ENCODE measurements at regions not wholly inside any gene's neighbourhood (a gene's known extent, or its start where the extent isn't known, plus 50 kb on each side); places are given as distances from the start of the nearest gene placed in this dataset.
"Not testable (repeated sequence)": the region's sequence is repeated elsewhere in the genome, so short reads cannot be mapped to it uniquely, and the experiment has no call there.

DNA sequence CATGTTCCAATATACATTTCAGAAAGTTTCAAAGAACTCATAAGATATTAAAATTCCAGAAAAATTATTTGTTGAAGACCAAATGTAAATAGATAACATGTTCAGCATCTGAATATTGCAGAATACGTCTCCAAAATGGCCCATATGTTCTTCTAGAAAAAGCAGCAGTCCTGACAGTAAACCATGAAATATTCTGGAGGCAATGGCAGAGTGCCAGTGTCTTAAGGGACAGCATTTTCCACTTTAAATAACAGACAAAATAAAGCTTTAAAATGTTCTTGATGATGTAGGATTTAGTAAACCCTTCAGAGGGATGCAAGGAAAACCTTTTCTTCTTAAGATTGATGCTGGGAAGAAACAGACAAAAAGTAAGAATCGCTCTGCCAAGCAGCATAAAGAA, 721.0 kb downstream of the NR2F1-AS1 start:
- Histone ChIP-seq H3K36me3 (no peaks in the 10 kb centered on the region), H3K4me3 (no peak overlapping the region), H3K27me3 (no peaks in the 10 kb centered on the region), H3K9me3 (0 out of 2 replicates have a peak, but pooled peaks cover 2% of the 10 kb centered on the region)
- DNase-seq: no peak

- H3K36me3 ChIP-seq: no peaks in the 10 kb centered on the region
- H3K4me3 ChIP-seq: no peak overlapping the region
- peaks cover 4% of the 10 kb centered on the region for H3K9me3 ChIP-seq
- no peaks in the 10 kb centered on the region for H3K27me3 ChIP-seq
- no peak for DNase-seq
Measured at GRCh38 chr5:92852219-92852618, 728.8 kb downstream of the NR2F1-AS1 start.

DNA sequence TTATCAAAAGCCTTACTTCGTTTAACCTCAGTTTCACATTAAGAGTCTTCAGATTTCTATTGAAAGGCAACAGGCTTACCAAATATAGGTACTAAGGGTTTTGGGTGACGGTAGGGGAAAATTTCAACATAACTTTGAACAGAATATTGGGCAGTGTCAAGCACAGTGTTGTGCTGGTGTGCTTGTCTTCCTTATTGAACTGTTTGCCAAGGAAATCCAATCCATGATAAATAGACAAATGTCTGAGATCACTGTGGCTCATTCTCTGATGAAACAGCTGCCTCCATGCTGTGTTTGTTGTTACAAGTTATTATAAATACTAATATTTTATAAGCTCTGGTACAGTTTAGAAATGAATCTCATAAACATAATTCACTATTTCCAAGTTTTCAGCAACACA, 730.1 kb downstream of the NR2F1-AS1 start:
- peak; percentile 36 for DNase-seq
- H3K4me3 ChIP-seq: no peak overlapping the region

DNA sequence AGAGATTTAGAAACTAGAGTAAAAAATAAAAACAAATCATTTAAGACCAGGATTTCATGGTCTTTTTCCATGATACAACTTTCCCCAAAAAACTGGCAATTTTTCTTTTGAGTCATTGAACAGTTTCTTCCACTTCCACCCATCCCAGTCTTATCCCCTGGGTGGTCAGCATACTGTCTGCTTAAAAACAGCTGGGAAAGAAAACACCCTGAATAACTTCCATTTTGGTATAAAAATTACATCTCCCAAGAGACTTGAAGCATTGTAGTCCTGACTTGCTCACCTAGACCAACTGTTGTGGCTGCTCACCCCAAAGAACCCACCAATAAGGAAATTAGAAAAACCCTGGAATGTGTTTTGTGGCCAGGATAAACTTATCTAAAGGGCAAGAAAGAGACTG, 731.3 kb downstream of the NR2F1-AS1 start:
- Histone ChIP-seq H3K4me3 (no peak overlapping the region), H3K36me3 (no peaks in the 10 kb centered on the region), H3K27me3 (no peaks in the 10 kb centered on the region), H3K9me3 (peaks cover 4% of the 10 kb centered on the region)
- DNase-seq: no peak

More for the DNA sequence above, 730.1 kb downstream of the NR2F1-AS1 start:
- Histone ChIP-seq H3K9me3 (peaks cover 4% of the 10 kb centered on the region), H3K36me3 (no peaks in the 10 kb centered on the region), H3K27me3 (no peaks in the 10 kb centered on the region)

DNA sequence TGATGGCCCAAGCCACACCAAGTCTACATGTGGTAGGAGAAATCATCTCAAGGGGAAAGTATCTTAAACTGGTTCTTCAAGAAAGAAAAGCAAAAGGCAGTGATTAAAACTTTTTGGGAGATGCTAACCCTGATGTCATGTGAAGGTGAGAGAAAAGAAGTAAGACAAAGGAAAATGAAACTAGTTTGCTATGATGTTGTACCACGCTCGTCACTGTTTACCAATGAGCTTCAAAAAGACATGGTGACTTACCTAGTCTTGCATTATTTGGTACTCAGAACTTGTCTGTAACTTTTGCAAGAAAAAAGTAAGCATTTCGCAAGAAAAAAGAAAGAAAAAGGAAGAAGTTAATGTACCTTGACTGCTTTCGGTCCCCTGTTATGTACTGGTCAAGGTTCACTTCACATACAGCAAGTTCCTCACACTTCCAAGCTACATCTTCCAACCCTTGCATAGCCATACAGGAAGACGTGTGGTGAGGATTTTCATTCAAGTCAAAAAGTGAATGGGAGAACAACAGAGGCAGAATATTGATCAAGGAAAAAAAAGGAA, 739.3 kb downstream of the NR2F1-AS1 start:
- no peak overlapping the region for H3K4me3 ChIP-seq
- H3K9me3 ChIP-seq: peaks cover 2% of the 10 kb centered on the region; the same call in 1 of the 2 replicates
- no peaks in the 10 kb centered on the region for H3K36me3 ChIP-seq
- no peak for DNase-seq
- H3K27me3 ChIP-seq: no peaks in the 10 kb centered on the region

GRCh38 chr5:92838253-92838652, 742.8 kb downstream of the NR2F1-AS1 start:
- Histone ChIP-seq H3K9me3 (peaks cover 18% of the 10 kb centered on the region), H3K36me3 (no peaks in the 10 kb centered on the region; the same call in 1 of the 2 replicates), H3K27me3 (no peaks in the 10 kb centered on the region), H3K4me3 (no peak overlapping the region)
- DNase-seq: no peak

DNA sequence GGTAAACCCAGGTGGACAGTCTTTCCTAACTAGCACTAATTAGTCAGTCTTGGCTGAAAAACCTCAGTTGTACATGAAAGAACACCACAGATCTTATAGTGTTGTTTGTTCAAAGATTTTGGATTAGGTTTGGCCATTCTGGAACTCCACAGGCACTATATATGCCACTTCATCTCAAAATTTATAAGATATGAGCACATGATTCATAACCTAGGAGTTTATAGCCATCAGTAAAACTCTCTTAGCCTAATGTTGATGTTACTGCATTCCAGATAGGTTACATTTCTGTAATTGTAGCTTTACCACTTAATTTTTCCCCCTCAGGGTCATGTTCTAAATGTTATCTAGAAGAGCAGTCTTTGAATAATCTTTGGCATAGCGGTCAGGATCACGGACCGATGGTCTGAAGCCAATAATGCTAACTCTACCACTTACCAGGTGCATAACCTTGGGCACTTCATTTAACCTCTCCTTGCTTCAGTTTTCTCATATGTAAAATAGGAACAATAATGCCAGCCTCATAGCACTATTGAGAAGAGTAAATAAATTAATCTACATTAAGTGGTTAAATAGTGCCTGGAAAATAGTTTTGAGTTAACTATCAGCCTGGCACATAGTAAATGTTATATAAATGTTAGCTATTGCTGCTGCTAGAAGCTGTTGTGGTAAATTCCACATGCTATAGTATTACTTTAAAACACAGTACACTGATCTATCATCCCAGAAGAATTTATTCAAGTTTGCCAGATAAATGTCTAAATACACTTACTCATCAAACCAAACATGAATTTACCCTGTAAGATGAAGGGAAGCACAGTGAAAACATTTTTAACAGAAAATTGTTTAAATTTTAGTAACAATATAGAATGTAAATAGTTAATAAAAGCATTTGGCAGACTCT, 743.9 kb downstream of the NR2F1-AS1 start:
- no peak overlapping the region for H3K4me3 ChIP-seq
- H3K9me3 ChIP-seq: peaks cover 26% of the 10 kb centered on the region
- DNase-seq: peak; percentile 42
- no peaks in the 10 kb centered on the region; the same call in 1 of the 2 replicates for H3K36me3 ChIP-seq
- no peaks in the 10 kb centered on the region for H3K27me3 ChIP-seq

DNA sequence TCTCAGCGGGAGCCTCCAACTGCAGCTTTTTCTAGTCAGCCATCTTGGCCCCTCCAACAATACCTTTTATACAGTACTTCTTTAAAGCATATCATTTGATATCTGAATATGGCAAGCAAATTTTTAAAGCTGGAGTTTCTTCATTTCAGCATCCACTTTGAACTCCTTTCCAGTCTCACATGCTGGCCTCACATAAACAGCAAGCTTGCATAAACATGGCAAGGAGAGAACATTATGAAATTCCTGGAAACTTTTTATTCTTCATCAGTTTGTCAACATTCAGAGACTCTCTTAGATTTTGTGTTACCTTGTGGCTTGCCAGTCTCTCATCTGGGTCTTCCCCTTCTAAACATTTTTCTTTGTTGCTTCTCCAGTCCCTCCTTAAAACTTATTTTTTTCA, 745.3 kb downstream of the NR2F1-AS1 start:
- no peak overlapping the region for H3K4me3 ChIP-seq
- H3K9me3 ChIP-seq: peaks cover 28% of the 10 kb centered on the region
- no peak for DNase-seq
- no peaks in the 10 kb centered on the region; the same call in 1 of the 2 replicates for H3K36me3 ChIP-seq
- no peaks in the 10 kb centered on the region for H3K27me3 ChIP-seq

- not testable (repeated sequence) for H3K27me3 ChIP-seq, DNase-seq, H3K36me3 ChIP-seq, H3K4me3 ChIP-seq, H3K9me3 ChIP-seq
Measured at GRCh38 chr5:92823551-92823950, 757.5 kb downstream of the NR2F1-AS1 start.

DNA sequence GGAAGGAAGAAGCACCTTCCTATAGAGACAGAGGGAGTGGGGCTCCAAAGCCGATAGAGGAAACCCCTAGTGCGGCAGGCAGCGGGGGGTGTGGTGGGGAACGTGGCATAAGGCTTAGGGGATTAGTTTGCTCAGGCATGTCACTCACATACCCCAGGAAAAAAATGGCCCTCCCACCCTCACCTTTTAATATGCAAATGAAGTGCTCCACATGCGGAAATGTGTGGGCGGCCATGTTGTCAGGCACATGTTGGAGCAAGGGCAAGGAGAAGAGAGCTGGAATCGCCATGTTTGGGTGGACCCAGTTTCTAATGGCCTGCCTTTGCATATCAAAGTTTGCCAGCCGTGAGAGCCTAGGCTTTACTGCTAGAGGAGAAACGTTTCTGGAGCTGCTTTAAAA, 758.8 kb downstream of the NR2F1-AS1 start:
- H3K4me3 ChIP-seq: no peak overlapping the region
- no peaks in the 10 kb centered on the region for H3K27me3 ChIP-seq
- no peaks in the 10 kb centered on the region for H3K36me3 ChIP-seq
- 0 out of 2 replicates have a peak, but pooled peaks cover 3% of the 10 kb centered on the region for H3K9me3 ChIP-seq
- no peak for DNase-seq

GRCh38 chr5:92809855-92810465, 771.1 kb downstream of the NR2F1-AS1 start:
- no peaks in the 10 kb centered on the region for H3K9me3 ChIP-seq
- no peak for DNase-seq
- no peaks in the 10 kb centered on the region for H3K36me3 ChIP-seq
- no peak overlapping the region for H3K4me3 ChIP-seq
- no peaks in the 10 kb centered on the region for H3K27me3 ChIP-seq

DNA sequence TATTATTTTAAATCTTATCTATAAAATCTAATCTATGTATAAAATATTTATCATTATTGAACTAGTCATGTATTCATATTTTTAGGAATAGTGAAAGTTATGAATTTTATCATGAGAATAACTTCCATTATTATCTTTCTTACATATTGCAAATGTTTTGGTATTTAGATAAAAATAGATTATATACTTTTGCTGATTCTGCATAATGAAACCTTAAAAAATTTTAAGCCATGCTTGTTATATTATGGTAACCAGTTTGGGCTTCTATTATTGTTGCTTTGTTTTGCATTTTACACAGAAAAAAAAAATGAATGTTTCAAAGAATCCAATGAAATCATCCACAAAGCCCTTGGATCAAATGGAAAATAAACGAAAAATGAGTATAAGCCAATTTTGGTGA, 772.5 kb downstream of the NR2F1-AS1 start:
- Histone ChIP-seq H3K36me3 (no peaks in the 10 kb centered on the region), H3K27me3 (no peaks in the 10 kb centered on the region), H3K9me3 (no peaks in the 10 kb centered on the region), H3K4me3 (no peak overlapping the region)
- no peak for DNase-seq

- H3K27me3 ChIP-seq: no peaks in the 10 kb centered on the region
- no peaks in the 10 kb centered on the region for H3K9me3 ChIP-seq
- H3K36me3 ChIP-seq: no peaks in the 10 kb centered on the region
- no peak overlapping the region for H3K4me3 ChIP-seq
- no peak for DNase-seq
Measured at GRCh38 chr5:92807085-92807484, 773.9 kb downstream of the NR2F1-AS1 start.

GRCh38 chr5:92805446-92805845, 775.6 kb downstream of the NR2F1-AS1 start:
- DNase-seq: no peak
- Histone ChIP-seq H3K36me3 (no peaks in the 10 kb centered on the region), H3K27me3 (no peaks in the 10 kb centered on the region), H3K4me3 (no peak overlapping the region), H3K9me3 (no peaks in the 10 kb centered on the region)

- no peak for DNase-seq
Measured at GRCh38 chr5:92801911-92802310, 779.1 kb downstream of the NR2F1-AS1 start.

GRCh38 chr5:92800365-92800764, 780.7 kb downstream of the NR2F1-AS1 start:
- Histone ChIP-seq H3K27me3 (no peaks in the 10 kb centered on the region), H3K9me3 (no peaks in the 10 kb centered on the region; the same call in 1 of the 2 replicates), H3K36me3 (no peaks in the 10 kb centered on the region), H3K4me3 (no peak overlapping the region)
- peak; percentile 58 for DNase-seq

More at GRCh38 chr5:92801911-92802310, 779.1 kb downstream of the NR2F1-AS1 start:
- Histone ChIP-seq H3K36me3 (no peaks in the 10 kb centered on the region), H3K27me3 (no peaks in the 10 kb centered on the region), H3K4me3 (no peak overlapping the region), H3K9me3 (no peaks in the 10 kb centered on the region; the same call in 1 of the 2 replicates)

DNA sequence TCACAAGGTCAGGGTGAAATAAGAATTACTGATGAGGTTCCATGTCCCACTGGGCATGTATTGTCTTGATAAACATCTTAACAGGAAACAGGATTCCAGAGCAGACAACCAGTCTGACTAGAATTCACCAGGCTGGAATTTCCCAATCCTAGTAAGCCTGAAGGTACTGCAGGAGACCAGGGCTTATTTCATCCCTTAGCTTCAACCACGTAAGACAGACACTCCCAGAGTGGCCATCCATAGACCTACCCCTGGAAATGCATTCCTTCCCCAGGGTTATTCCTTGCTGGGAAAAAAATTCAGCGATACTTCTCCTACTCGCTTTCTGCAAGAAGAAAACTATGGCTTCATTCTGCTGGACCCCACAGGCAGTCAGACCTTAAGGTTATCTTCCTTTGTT, 785.4 kb downstream of the NR2F1-AS1 start:
- Histone ChIP-seq H3K9me3 (peaks cover 8% of the 10 kb centered on the region; the same call in 1 of the 2 replicates), H3K27me3 (no peaks in the 10 kb centered on the region), H3K36me3 (no peaks in the 10 kb centered on the region), H3K4me3 (no peak overlapping the region)
- no peak for DNase-seq
